HEK293 (cell line): ENCODE measurements at regions not wholly inside any gene's neighbourhood (a gene's known extent, or its start where the extent isn't known, plus 50 kb on each side); places are given as distances from the start of the nearest gene placed in this dataset.

Source experiments
- CTCF ChIA-PET: fragments of 350-600 bp; formaldehyde crosslinking; extraction: SDS; loops from one replicate; lab custom pipeline; 2021; ENCODE audit warnings: antibody characterized with exemption; lab: Yijun Ruan, JAX
- POLR2A ChIA-PET: fragments of 300-600 bp; formaldehyde crosslinking; extraction: SDS; loops from one replicate; lab custom pipeline; 2020; ENCODE audit warnings: antibody characterized with exemption, inconsistent platforms; lab: Yijun Ruan, JAX
- H3K27ac ChIP-seq: fragments of 200-500 bp; sonication (Bioruptor generic); 2 replicates; pipeline ENCODE4 v1.5.1; 2014; ENCODE audit warnings: low read depth, low read length, control low read depth, inconsistent platforms; ENCODE audit errors: extremely low read depth
- H3K36me3 ChIP-seq, 2 experiments: fragments of 200-500 bp in 1 of 2; sonication (Bioruptor generic) in 1 of 2; 1 replicate in 1 of 2; 2 replicates in 1 of 2; pipeline ENCODE4 v1.5.1; 2014 to 2017; ENCODE audit warnings: inconsistent platforms in 2 of 2, low read length in 2 of 2; ENCODE audit not compliant: control insufficient read depth in 2 of 2, insufficient read depth in 1 of 2
- H3K4me1 ChIP-seq: fragments of 200-500 bp; sonication (Bioruptor generic); 2 replicates; pipeline ENCODE4 v1.5.1; 2014; ENCODE audit warnings: mild to moderate bottlenecking, low read length, inconsistent platforms; ENCODE audit not compliant: control insufficient read depth, insufficient read depth
- H3K4me3 ChIP-seq: 2 replicates; pipeline ENCODE4 v1.5.1; 2011; ENCODE audit warnings: low read depth, mild to moderate bottlenecking, control low read depth, low read length, moderate library complexity
- H3K9me3 ChIP-seq: fragments of 200-500 bp; sonication (Bioruptor generic); 2 replicates; pipeline ENCODE4 v1.5.1; 2014; ENCODE audit warnings: low read depth, low read length, inconsistent platforms; ENCODE audit not compliant: control insufficient read depth, insufficient read depth
- AEBP2 ChIP-seq: fragments of 450-650 bp; formaldehyde crosslinking; IDR thresholded peaks from 2 replicates; pipeline ENCODE4 v1.5.1; 2016; ENCODE audit warnings: missing biosample characterization, missing genetic modification characterization, borderline replicate concordance
- IKZF3 ChIP-seq: fragments of 450-650 bp; IDR thresholded peaks from 2 replicates; pipeline ENCODE4 v1.5.0; 2018; ENCODE audit warnings: missing biosample characterization, mild to moderate bottlenecking, missing genetic modification characterization, moderate library complexity
- OSR2 ChIP-seq: fragments of 450-650 bp; formaldehyde crosslinking; IDR thresholded peaks from 2 replicates; pipeline ENCODE4 v1.5.1; 2016; ENCODE audit warnings: missing biosample characterization, missing genetic modification characterization
- PRDM10 ChIP-seq: fragments of 450-650 bp; formaldehyde crosslinking; IDR thresholded peaks from 2 replicates; pipeline ENCODE4 v1.5.1; 2016; ENCODE audit warnings: missing biosample characterization, missing genetic modification characterization
- SETDB1 ChIP-seq: IDR thresholded peaks from one replicate; pipeline ENCODE4 v1.6.1; 2017; ENCODE audit warnings: mild to moderate bottlenecking, low read length, moderate library complexity, mixed read lengths; ENCODE audit not compliant: insufficient read length
- ZBTB1 ChIP-seq: fragments of 450-650 bp; formaldehyde crosslinking; IDR thresholded peaks from 2 replicates; pipeline ENCODE4 v1.5.1; 2016; ENCODE audit warnings: missing biosample characterization, missing genetic modification characterization
- ZEB2 ChIP-seq: fragments of 450-650 bp; formaldehyde crosslinking; IDR thresholded peaks from 2 replicates; pipeline ENCODE4 v1.5.1; 2016; ENCODE audit warnings: missing biosample characterization, missing genetic modification characterization
- ZNF2 ChIP-seq: fragments of 450-650 bp; formaldehyde crosslinking; IDR thresholded peaks from 2 replicates; pipeline ENCODE4 v1.5.1; 2016; ENCODE audit warnings: missing biosample characterization, missing genetic modification characterization
- ZNF239 ChIP-seq: fragments of 450-650 bp; formaldehyde crosslinking; IDR thresholded peaks from 2 replicates; pipeline ENCODE4 v1.5.1; 2016; ENCODE audit warnings: missing biosample characterization, missing genetic modification characterization
- ZNF623 ChIP-seq: fragments of 450-650 bp; formaldehyde crosslinking; IDR thresholded peaks from 2 replicates; pipeline ENCODE4 v1.5.1; 2016; ENCODE audit warnings: missing biosample characterization, missing genetic modification characterization
- ZNF660 ChIP-seq: fragments of 450-650 bp; IDR thresholded peaks from 2 replicates; pipeline ENCODE4 v1.5.1; 2018; ENCODE audit warnings: missing biosample characterization, mild to moderate bottlenecking, missing genetic modification characterization
- ZNF677 ChIP-seq: fragments of 450-650 bp; IDR thresholded peaks from 2 replicates; pipeline ENCODE4 v1.5.0; 2018; ENCODE audit warnings: missing biosample characterization, mild to moderate bottlenecking, missing genetic modification characterization, moderate library complexity
- ZNF76 ChIP-seq: fragments of 450-650 bp; formaldehyde crosslinking; IDR thresholded peaks from 2 replicates; pipeline ENCODE4; 2016; ENCODE audit warnings: low read depth, missing biosample characterization, missing genetic modification characterization, borderline replicate concordance
- ZNF785 ChIP-seq: fragments of 450-650 bp; formaldehyde crosslinking; IDR thresholded peaks from 2 replicates; pipeline ENCODE4 v1.5.1; 2016; ENCODE audit warnings: missing biosample characterization, missing genetic modification characterization
- TF ChIP-seq, protein P1 (sequence below): fragments of 450-650 bp; formaldehyde crosslinking; IDR thresholded peaks from 2 replicates; pipeline ENCODE4 v1.5.1; 2016; ENCODE audit warnings: missing biosample characterization, missing genetic modification characterization
- TF ChIP-seq, protein P2 (sequence below): fragments of 450-650 bp; formaldehyde crosslinking; IDR thresholded peaks from 2 replicates; pipeline ENCODE4 v1.5.1; 2017; ENCODE audit warnings: missing biosample characterization, mild to moderate bottlenecking, missing genetic modification characterization, moderate library complexity
- TF ChIP-seq, protein P3 (sequence below): fragments of 450-650 bp; formaldehyde crosslinking; IDR thresholded peaks from 2 replicates; pipeline ENCODE4 v1.5.1; 2016; ENCODE audit warnings: missing biosample characterization, missing genetic modification characterization
- TF ChIP-seq, protein P4 (sequence below): fragments of 450-650 bp; formaldehyde crosslinking; IDR thresholded peaks from 2 replicates; pipeline ENCODE4 v1.5.1; 2017; ENCODE audit warnings: missing biosample characterization, missing genetic modification characterization
- TF ChIP-seq, protein P5 (sequence below): fragments of 450-650 bp; formaldehyde crosslinking; IDR thresholded peaks from 2 replicates; pipeline ENCODE4 v1.5.1; 2016; ENCODE audit warnings: missing biosample characterization, missing genetic modification characterization

DNA sequence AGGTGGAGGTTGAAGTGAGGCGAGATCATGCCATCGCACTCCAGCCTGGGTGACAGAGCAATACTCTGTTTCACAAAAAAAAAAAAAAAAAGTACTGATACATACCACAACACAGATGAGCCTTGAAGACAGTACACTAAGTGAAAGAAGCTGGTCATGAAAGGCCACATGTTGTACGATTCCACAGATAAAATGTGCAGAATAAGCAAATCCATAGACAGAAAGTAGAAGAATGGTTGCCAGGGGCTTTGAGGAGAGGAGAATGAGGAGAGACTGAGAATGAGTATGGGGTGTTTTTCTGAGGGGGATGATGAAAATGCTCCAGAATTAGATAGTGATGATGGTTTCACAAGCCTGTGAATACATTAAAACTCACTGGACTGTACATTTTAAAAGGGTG, 155.6 kb upstream of the PSMD7 start:
- Histone ChIP-seq H3K4me1 (no peaks in the 10 kb centered on the region), H3K4me3 (no peak overlapping the region), H3K36me3 (no peaks in the 10 kb centered on the region), H3K9me3 (no peaks in the 10 kb centered on the region), H3K27ac (no peak overlapping the region)
- POLR2A ChIA-PET, result no interaction called here
- TF ChIP-seq AEBP2 (tag by site-specific recombination) (no peak), ZNF76 (no peak), ZBTB1 (tag by site-specific recombination) (no peak), ZEB2 (tag by site-specific recombination) (no peak), PRDM10 (no peak), ZNF785 (tag by site-specific recombination) (no peak), ZNF677 (tag by site-specific recombination) (no peak), OSR2 (tag by site-specific recombination) (no peak), ZNF2 (tag by site-specific recombination) (no peak), ZNF623 (tag by site-specific recombination) (no peak), ZNF239 (tag by site-specific recombination) (no peak), IKZF3 (no peak), ZNF660 (no peak), SETDB1 (no peak)
- TF ChIP-seq, protein P1, sequence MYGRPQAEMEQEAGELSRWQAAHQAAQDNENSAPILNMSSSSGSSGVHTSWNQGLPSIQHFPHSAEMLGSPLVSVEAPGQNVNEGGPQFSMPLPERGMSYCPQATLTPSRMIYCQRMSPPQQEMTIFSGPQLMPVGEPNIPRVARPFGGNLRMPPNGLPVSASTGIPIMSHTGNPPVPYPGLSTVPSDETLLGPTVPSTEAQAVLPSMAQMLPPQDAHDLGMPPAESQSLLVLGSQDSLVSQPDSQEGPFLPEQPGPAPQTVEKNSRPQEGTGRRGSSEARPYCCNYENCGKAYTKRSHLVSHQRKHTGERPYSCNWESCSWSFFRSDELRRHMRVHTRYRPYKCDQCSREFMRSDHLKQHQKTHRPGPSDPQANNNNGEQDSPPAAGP, result no peak
- TF ChIP-seq, protein P2, sequence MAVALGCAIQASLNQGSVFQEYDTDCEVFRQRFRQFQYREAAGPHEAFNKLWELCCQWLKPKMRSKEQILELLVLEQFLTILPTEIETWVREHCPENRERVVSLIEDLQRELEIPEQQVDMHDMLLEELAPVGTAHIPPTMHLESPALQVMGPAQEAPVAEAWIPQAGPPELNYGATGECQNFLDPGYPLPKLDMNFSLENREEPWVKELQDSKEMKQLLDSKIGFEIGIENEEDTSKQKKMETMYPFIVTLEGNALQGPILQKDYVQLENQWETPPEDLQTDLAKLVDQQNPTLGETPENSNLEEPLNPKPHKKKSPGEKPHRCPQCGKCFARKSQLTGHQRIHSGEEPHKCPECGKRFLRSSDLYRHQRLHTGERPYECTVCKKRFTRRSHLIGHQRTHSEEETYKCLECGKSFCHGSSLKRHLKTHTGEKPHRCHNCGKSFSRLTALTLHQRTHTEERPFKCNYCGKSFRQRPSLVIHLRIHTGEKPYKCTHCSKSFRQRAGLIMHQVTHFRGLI (tag by site-specific recombination), result no peak
- TF ChIP-seq, protein P3, sequence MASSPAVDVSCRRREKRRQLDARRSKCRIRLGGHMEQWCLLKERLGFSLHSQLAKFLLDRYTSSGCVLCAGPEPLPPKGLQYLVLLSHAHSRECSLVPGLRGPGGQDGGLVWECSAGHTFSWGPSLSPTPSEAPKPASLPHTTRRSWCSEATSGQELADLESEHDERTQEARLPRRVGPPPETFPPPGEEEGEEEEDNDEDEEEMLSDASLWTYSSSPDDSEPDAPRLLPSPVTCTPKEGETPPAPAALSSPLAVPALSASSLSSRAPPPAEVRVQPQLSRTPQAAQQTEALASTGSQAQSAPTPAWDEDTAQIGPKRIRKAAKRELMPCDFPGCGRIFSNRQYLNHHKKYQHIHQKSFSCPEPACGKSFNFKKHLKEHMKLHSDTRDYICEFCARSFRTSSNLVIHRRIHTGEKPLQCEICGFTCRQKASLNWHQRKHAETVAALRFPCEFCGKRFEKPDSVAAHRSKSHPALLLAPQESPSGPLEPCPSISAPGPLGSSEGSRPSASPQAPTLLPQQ (tag by site-specific recombination), result no peak
- TF ChIP-seq, protein P4, sequence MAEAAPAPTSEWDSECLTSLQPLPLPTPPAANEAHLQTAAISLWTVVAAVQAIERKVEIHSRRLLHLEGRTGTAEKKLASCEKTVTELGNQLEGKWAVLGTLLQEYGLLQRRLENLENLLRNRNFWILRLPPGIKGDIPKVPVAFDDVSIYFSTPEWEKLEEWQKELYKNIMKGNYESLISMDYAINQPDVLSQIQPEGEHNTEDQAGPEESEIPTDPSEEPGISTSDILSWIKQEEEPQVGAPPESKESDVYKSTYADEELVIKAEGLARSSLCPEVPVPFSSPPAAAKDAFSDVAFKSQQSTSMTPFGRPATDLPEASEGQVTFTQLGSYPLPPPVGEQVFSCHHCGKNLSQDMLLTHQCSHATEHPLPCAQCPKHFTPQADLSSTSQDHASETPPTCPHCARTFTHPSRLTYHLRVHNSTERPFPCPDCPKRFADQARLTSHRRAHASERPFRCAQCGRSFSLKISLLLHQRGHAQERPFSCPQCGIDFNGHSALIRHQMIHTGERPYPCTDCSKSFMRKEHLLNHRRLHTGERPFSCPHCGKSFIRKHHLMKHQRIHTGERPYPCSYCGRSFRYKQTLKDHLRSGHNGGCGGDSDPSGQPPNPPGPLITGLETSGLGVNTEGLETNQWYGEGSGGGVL (tag by site-specific recombination), result no peak
- TF ChIP-seq, protein P5, sequence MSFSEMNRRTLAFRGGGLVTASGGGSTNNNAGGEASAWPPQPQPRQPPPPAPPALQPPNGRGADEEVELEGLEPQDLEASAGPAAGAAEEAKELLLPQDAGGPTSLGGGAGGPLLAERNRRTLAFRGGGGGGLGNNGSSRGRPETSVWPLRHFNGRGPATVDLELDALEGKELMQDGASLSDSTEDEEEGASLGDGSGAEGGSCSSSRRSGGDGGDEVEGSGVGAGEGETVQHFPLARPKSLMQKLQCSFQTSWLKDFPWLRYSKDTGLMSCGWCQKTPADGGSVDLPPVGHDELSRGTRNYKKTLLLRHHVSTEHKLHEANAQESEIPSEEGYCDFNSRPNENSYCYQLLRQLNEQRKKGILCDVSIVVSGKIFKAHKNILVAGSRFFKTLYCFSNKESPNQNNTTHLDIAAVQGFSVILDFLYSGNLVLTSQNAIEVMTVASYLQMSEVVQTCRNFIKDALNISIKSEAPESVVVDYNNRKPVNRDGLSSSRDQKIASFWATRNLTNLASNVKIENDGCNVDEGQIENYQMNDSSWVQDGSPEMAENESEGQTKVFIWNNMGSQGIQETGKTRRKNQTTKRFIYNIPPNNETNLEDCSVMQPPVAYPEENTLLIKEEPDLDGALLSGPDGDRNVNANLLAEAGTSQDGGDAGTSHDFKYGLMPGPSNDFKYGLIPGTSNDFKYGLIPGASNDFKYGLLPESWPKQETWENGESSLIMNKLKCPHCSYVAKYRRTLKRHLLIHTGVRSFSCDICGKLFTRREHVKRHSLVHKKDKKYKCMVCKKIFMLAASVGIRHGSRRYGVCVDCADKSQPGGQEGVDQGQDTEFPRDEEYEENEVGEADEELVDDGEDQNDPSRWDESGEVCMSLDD, result no peak
- CTCF ChIA-PET, result no interaction called here
